Common myeloid progenitor, CD34-positive (primary cell): ENCODE measurements at regions not wholly inside any gene's neighbourhood (a gene's known extent, or its start where the extent isn't known, plus 50 kb on each side); places are given as distances from the start of the nearest gene placed in this dataset.

Experiments
- CTCF ChIA-PET: fragments of 350-600 bp; sonication (Branson Sonifier 250); formaldehyde crosslinking; loops from one replicate; lab custom pipeline; 2021; ENCODE audit warnings: antibody characterized with exemption; lab: Charles Lee
- POLR2A ChIA-PET: fragments of 350-600 bp; sonication (Branson Sonifier 250); formaldehyde crosslinking; loops from one replicate; lab custom pipeline; 2021; ENCODE audit warnings: antibody characterized with exemption; lab: Charles Lee
- DNase-seq, 3 donors: peaks; one replicate each; pipeline versions ENCODE4 v3.0.0 to v3.0.0-alpha.2; 2013
- H3K27ac ChIP-seq, 2 experiments: 1 replicate in 1 of 2; 2 replicates in 1 of 2; pipeline ENCODE4 v1.7.0; 2013; ENCODE audit warnings: inconsistent platforms in 2 of 2, low read length in 2 of 2, mild to moderate bottlenecking in 2 of 2, low read depth in 1 of 2, moderate library complexity in 1 of 2; ENCODE audit not compliant: severe bottlenecking in 2 of 2, insufficient read depth in 1 of 2, poor library complexity in 1 of 2
- H3K27me3 ChIP-seq, 5 experiments: replicated peaks in 2 of 5; 1 replicate in 3 of 5; 2 replicates in 2 of 5; pipeline versions ENCODE4 v1.6.1 to v1.7.0; 2013; ENCODE audit warnings: low read length in 4 of 5, mild to moderate bottlenecking in 2 of 5, moderate library complexity in 2 of 5, inconsistent platforms in 1 of 5; ENCODE audit not compliant: insufficient read depth in 5 of 5, control insufficient read depth in 4 of 5
- H3K36me3 ChIP-seq, 4 experiments: 1 replicate in 2 of 4; 2 replicates in 2 of 4; pipeline versions ENCODE4 v1.6.1 to v1.7.0; 2013; ENCODE audit warnings: low read length in 3 of 4, control low read depth in 1 of 4, mild to moderate bottlenecking in 1 of 4; ENCODE audit not compliant: control insufficient read depth in 4 of 4, insufficient read depth in 4 of 4
- H3K4me1 ChIP-seq, 4 experiments: 1 replicate in 3 of 4; 2 replicates in 1 of 4; pipeline versions ENCODE4 v1.6.1 to v1.7.1; 2013; ENCODE audit warnings: low read length in 3 of 4, mild to moderate bottlenecking in 3 of 4, control low read depth in 1 of 4, inconsistent platforms in 1 of 4, moderate library complexity in 1 of 4; ENCODE audit not compliant: control insufficient read depth in 4 of 4, insufficient read depth in 4 of 4; ENCODE audit errors: control extremely low read depth in 1 of 4
- H3K4me3 ChIP-seq, 7 experiments: 1 replicate in 4 of 7; 2 replicates in 3 of 7; pipeline versions ENCODE4 v1.5.1 to v1.7.0; 2013; ENCODE audit warnings: mild to moderate bottlenecking in 7 of 7, low read length in 6 of 7, moderate library complexity in 6 of 7, inconsistent platforms in 2 of 7, low read depth in 2 of 7, control low read depth in 1 of 7; ENCODE audit not compliant: insufficient read depth in 4 of 7, control insufficient read depth in 1 of 7; ENCODE audit errors: extremely low read depth in 1 of 7
- H3K9me3 ChIP-seq, 5 experiments: 1 replicate in 4 of 5; 2 replicates in 1 of 5; pipeline versions ENCODE4 v1.6.1 to v1.7.1; 2013; ENCODE audit warnings: low read length in 4 of 5, mild to moderate bottlenecking in 2 of 5, inconsistent platforms in 1 of 5, low read depth in 1 of 5, moderate library complexity in 1 of 5; ENCODE audit not compliant: control insufficient read depth in 4 of 5, insufficient read depth in 2 of 5; ENCODE audit errors: control extremely low read depth in 1 of 5
- WGBS: methylation state at CpG from one replicate; pipeline ENCODE4 v1.1.5; 2013; ENCODE audit not compliant: insufficient coverage; 5-methylcytosine and 5-hydroxymethylcytosine counted together

GRCh38 chr12:13377698-13378097 lies 181.2 kb downstream of the EMP1 start:
- Histone ChIP-seq H3K36me3 (no peaks in the 10 kb centered on the region), H3K27ac (no peak overlapping the region), H3K9me3 (peaks cover 0 to 11% (median 6%) of the 10 kb centered on the region in 5 experiments), H3K4me3 (no peak overlapping the region), H3K27me3 (peaks cover 0 to 5% (median 0%) of the 10 kb centered on the region in 5 experiments), H3K4me1 (no peaks in the 10 kb centered on the region)
- CTCF ChIA-PET: interaction anchor here (2.5 kb wide), 1 partner anchor 16 kb away, joined by 6 read pairs; no protein-coding TSS in a partner anchor
- whole genome bisulfite sequencing: no CpG with 5 or more reads among the region's 1 CpG
- no peak for DNase-seq
- POLR2A ChIA-PET: no interaction called here

- Histone ChIP-seq H3K4me3 (no peak overlapping the region), H3K27me3 (peaks cover 0 to 3% (median 0%) of the 10 kb centered on the region in 5 experiments), H3K36me3 (no peaks in the 10 kb centered on the region), H3K27ac (no peak overlapping the region), H3K4me1 (no peaks in the 10 kb centered on the region), H3K9me3 (peaks cover 0 to 11% (median 6%) of the 10 kb centered on the region in 5 experiments)
- 82% methylated on average over 4 of the region's 7 CpGs for WGBS
- ChIA-PET POLR2A (no interaction called here), CTCF (interaction anchor here (2.5 kb wide), 1 partner anchor 15 kb away, joined by 6 read pairs; no protein-coding TSS in a partner anchor)
- no peak for DNase-seq
Observed at GRCh38 chr12:13376610-13377373, 180.3 kb downstream of the EMP1 start.

GRCh38 chr12:13375583-13376345 lies 179.2 kb downstream of the EMP1 start:
- no peak for DNase-seq
- POLR2A ChIA-PET: no interaction called here
- peaks cover 0 to 11% (median 6%) of the 10 kb centered on the region in 5 experiments for H3K9me3 ChIP-seq
- WGBS: 93% methylated on average over 2 of the region's 2 CpGs
- H3K27me3 ChIP-seq: peaks cover 0 to 3% (median 0%) of the 10 kb centered on the region in 5 experiments
- H3K4me3 ChIP-seq: no peak overlapping the region
- no peak overlapping the region for H3K27ac ChIP-seq
- CTCF ChIA-PET: no interaction called here
- no peaks in the 10 kb centered on the region for H3K4me1 ChIP-seq
- H3K36me3 ChIP-seq: no peaks in the 10 kb centered on the region

- WGBS: 95% methylated on average over 4 of the region's 5 CpGs
- H3K36me3 ChIP-seq: no peaks in the 10 kb centered on the region
- DNase-seq: no peak
- ChIA-PET CTCF (interaction anchor here (0.7 kb wide), 1 partner anchor 12 kb away, joined by 3 read pairs; no protein-coding TSS in a partner anchor), POLR2A (no interaction called here)
- H3K27me3 ChIP-seq: peaks cover 0 to 3% (median 0%) of the 10 kb centered on the region in 5 experiments
- H3K9me3 ChIP-seq: peaks cover 0 to 11% (median 6%) of the 10 kb centered on the region in 5 experiments
- H3K27ac ChIP-seq: no peak overlapping the region
- no peak overlapping the region for H3K4me3 ChIP-seq
- no peaks in the 10 kb centered on the region for H3K4me1 ChIP-seq
Observed at GRCh38 chr12:13374793-13375192, 178.3 kb downstream of the EMP1 start.

DNA sequence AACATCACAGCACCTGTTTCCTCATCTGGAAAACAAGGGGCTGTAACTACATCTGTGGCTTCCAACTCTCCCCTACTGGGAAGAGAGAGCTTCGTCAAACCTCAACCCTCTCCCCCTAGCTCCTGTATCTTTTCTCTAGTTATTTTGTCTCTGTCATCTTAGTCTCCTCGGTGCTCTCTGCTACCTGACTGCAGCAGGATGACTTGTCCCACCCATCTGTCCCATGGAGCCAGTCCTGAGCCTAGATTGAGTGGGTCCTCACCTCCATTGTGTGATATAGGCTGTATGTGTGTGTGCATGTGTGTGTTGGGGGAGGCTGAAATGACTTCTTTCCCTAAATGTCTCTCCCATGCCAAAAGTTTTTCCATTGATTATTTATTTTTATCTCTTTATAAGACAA lies 177.3 kb downstream of the EMP1 start:
- Histone ChIP-seq H3K9me3 (peaks cover 0 to 11% (median 6%) of the 10 kb centered on the region in 5 experiments), H3K27ac (no peak overlapping the region), H3K4me1 (no peaks in the 10 kb centered on the region), H3K4me3 (no peak overlapping the region), H3K36me3 (no peaks in the 10 kb centered on the region), H3K27me3 (peaks cover 0 to 3% (median 0%) of the 10 kb centered on the region in 5 experiments)
- no peak for DNase-seq
- ChIA-PET CTCF (interaction anchor here (1.0 to 4.2 kb wide), 2 partner anchors 9 to 12 kb away, joined by 3 to 18 read pairs; no protein-coding TSS in a partner anchor), POLR2A (no interaction called here)
- WGBS: 83% methylated on average over 1 of the region's 2 CpGs

DNA sequence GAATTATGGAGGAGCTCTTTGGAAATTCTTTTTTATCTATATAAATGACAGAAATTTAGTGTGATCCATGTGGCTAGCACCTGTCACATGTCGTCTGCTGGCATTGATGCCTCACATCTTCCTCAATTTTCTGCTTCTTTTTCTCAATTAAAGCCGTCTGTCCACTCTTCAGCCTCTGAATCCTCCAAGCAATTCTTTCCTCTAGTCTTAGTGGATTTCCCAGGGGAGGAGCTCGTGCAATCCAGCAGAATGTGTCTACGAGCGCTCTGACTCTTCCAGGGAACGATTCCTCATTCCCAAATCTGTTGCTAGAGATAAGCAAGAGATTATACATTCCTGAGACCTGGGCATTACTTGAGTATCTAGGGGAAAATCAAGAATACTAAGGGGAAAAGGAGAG lies 176.6 kb downstream of the EMP1 start:
- Histone ChIP-seq H3K4me3 (no peak overlapping the region), H3K4me1 (no peaks in the 10 kb centered on the region), H3K27me3 (peaks cover 0 to 3% (median 0%) of the 10 kb centered on the region in 5 experiments), H3K36me3 (no peaks in the 10 kb centered on the region), H3K27ac (no peak overlapping the region), H3K9me3 (peaks cover 0 to 11% (median 6%) of the 10 kb centered on the region in 5 experiments)
- ChIA-PET CTCF (interaction anchor here (1.0 to 4.2 kb wide), 3 partner anchors 8 to 17 kb away, joined by 3 to 18 read pairs (median 3); no protein-coding TSS in a partner anchor), POLR2A (no interaction called here)
- WGBS: 93% methylated on average over 4 of the region's 6 CpGs
- no peak for DNase-seq
